ENCODE measurements at regions not wholly inside any gene's neighbourhood (a gene's known extent, or its start where the extent isn't known, plus 50 kb on each side); places are given as distances from the start of the nearest gene placed in this dataset.

- in situ Hi-C loops (cut with MboI; ENCODE audit: low sequenced_read_pairs): no loop called here
- TF ChIP-seq CEBPB (IDR thresholded peaks at IDR 0.05; ENCODE audit: low read depth, low read length) (no peak), POLR2A (IDR thresholded peaks at IDR 0.05; ENCODE audit: low read depth, low read length) (no peak), ELK1 (IDR thresholded peaks at IDR 0.05; ENCODE audit: borderline replicate concordance, low read depth, low read length) (no peak), NFE2L2 (IDR thresholded peaks at IDR 0.05; ENCODE audit: low read depth, low read length) (no peak), MAFK (IDR thresholded peaks at IDR 0.05; ENCODE audit: low read depth, low read length) (no peak), FOS (IDR thresholded peaks at IDR 0.05; ENCODE audit: low read depth, low read length) (no peak), RFX5 (IDR thresholded peaks at IDR 0.05; ENCODE audit: low read depth, low read length) (no peak), MAZ (IDR thresholded peaks at IDR 0.05; ENCODE audit: borderline replicate concordance, low read depth, low read length) (no peak)
- no peak overlapping the region for H2AFZ ChIP-seq (replicated peaks; ENCODE audit: low read length, poor library complexity)
- dilution Hi-C loops (cut with HindIII; ENCODE audit: low sequenced_read_pairs, unreplicated experiment): no loop called here
- H3K14ac ChIP-seq (replicated peaks; ENCODE audit: low read depth, low read length): no peak overlapping the region
- ChIA-PET POLR2A (ENCODE audit: unreplicated experiment) (interaction anchor here (0.7 kb wide), 1 partner anchor 299 kb away, joined by 4 read pairs; no protein-coding TSS in a partner anchor), CTCF (interaction anchor here (0.7 to 0.9 kb wide), 2 partner anchors 29 to 531 kb away, joined by 3 read pairs; no protein-coding TSS in a partner anchor)
- H4K91ac ChIP-seq (ENCODE audit: insufficient read depth, low read depth, low read length): no peak overlapping the region
- H3K18ac ChIP-seq (ENCODE audit: low read depth, low read length): peak overlapping the region; percentile 86
- H3K27ac ChIP-seq (ENCODE audit: insufficient read depth, low read length): peak overlapping the region; percentile 53; the same call in 1 of the 2 replicates
- H3K4ac ChIP-seq (ENCODE audit: low read depth, low read length): no peak overlapping the region
- no peak for DNase-seq
- no peak overlapping the region for H3K56ac ChIP-seq (ENCODE audit: extremely low read depth, insufficient read depth, low read length)
- H3K4me2 ChIP-seq (ENCODE audit: low read depth, low read length): peak overlapping the region; percentile 31; the same call in 1 of the 2 replicates
- no peak overlapping the region for H4K8ac ChIP-seq (ENCODE audit: low read depth in 2 of 2, low read length in 2 of 2)
- no peaks in the 10 kb centered on the region for H3K79me1 ChIP-seq (ENCODE audit: low read depth in 1 of 2, low read length in 2 of 2)
- no peak overlapping the region for H2BK15ac ChIP-seq (ENCODE audit: low read depth, low read length)
- no peaks in the 10 kb centered on the region for H3K9me3 ChIP-seq (ENCODE audit: control insufficient read depth, insufficient read depth, low read length)
- peak overlapping the region; percentile 16; the same call in 1 of the 2 replicates for H2BK120ac ChIP-seq (ENCODE audit: low read depth, low read length)
- no peak overlapping the region for H2AK9ac ChIP-seq (replicated peaks; ENCODE audit: low read depth, low read length, poor library complexity)
- no peak overlapping the region for H3K9ac ChIP-seq (ENCODE audit: low read depth, low read length)
- no peaks in the 10 kb centered on the region for H3K27me3 ChIP-seq (ENCODE audit: control insufficient read depth, insufficient read depth, low read length)
- H3K9me1 ChIP-seq (ENCODE audit: insufficient read depth, low read length): peaks cover 4% of the 10 kb centered on the region
- no peak overlapping the region for H2BK5ac ChIP-seq (ENCODE audit: low read depth, low read length, poor library complexity, severe bottlenecking)
- H4K20me1 ChIP-seq (ENCODE audit: insufficient read depth, low read length): no peaks in the 10 kb centered on the region
- no TSS peak for BruUV-seq (replicated peaks)
- intact Hi-C loops (cut with micrococcal nuclease): no loop called here
- H2AK5ac ChIP-seq (ENCODE audit: low read depth, low read length): no peak overlapping the region
- ATAC-seq (ENCODE audit: low read depth): no peak
- no peak overlapping the region for H3K4me3 ChIP-seq (ENCODE audit: insufficient read depth, low read depth, low read length)
- peak overlapping the region; percentile 53; the same call in 1 of the 2 replicates for H4K5ac ChIP-seq (ENCODE audit: low read depth, low read length)
- no peak overlapping the region for H3K23ac ChIP-seq (ENCODE audit: low read depth, low read length)
- peaks cover 25% of the 10 kb centered on the region for H3K4me1 ChIP-seq (ENCODE audit: control insufficient read depth, insufficient read depth, low read length)
- WGBS, 2 experiments (ENCODE audit: extremely low coverage in 2 of 2, insufficient read length in 1 of 2): no CpG with 5 or more reads among the region's 2 CpGs
- peaks cover 2% of the 10 kb centered on the region; the same call in 1 of the 2 replicates for H3K36me3 ChIP-seq (ENCODE audit: control insufficient read depth, insufficient read depth, low read length)
- no peak overlapping the region for H2BK20ac ChIP-seq (ENCODE audit: low read depth, low read length)
These were observed 225.5 kb upstream of the BLID start for GRCh38 chr11:122341477-122341876.
